B cell (primary cell): ENCODE measurements at regions not wholly inside any gene's neighbourhood (a gene's known extent, or its start where the extent isn't known, plus 50 kb on each side); places are given as distances from the start of the nearest gene placed in this dataset.

ENCODE experiments used
- ATAC-seq: fragments of 200-7000 bp; cut with Tn5 transposase; one replicate; pipeline ENCODE4 v1.10.0; 2021; ENCODE audit warnings: low read depth, mild to moderate bottlenecking, moderate number of reproducible peaks, moderate library complexity
- CTCF ChIA-PET: fragments of 350-600 bp; sonication (Branson Sonifier 250); formaldehyde crosslinking; loops from one replicate; lab custom pipeline; 2021; ENCODE audit warnings: antibody characterized with exemption, inconsistent platforms; lab: Charles Lee
- POLR2A ChIA-PET: fragments of 350-600 bp; sonication (Branson Sonifier 250); formaldehyde crosslinking; loops from one replicate; lab custom pipeline; 2021; ENCODE audit warnings: antibody characterized with exemption; lab: Charles Lee
- DNase-seq: peaks from one replicate; pipeline ENCODE4 v3.0.0; 2013
- H2AFZ ChIP-seq: 2 replicates; pipeline ENCODE4 v1.6.1; 2012; ENCODE audit warnings: mild to moderate bottlenecking, low read depth, low read length; ENCODE audit not compliant: insufficient read depth, poor library complexity, severe bottlenecking
- H3K27ac ChIP-seq, 2 donors: 1 replicate in 1 of 2; 2 replicates in 1 of 2; pipeline ENCODE4 v1.5.1; 2012 to 2013; ENCODE audit warnings: low read length in 2 of 2, mild to moderate bottlenecking in 2 of 2, moderate library complexity in 1 of 2
- H3K27me3 ChIP-seq, 4 experiments: fragments of 200-600 bp in 1 of 4; sonication (generic) in 1 of 4; replicated peaks in 1 of 4; 1 replicate in 2 of 4; 2 replicates in 2 of 4; pipeline versions ENCODE4 v1.6.1 to v1.7.0; 2013 to 2016; ENCODE audit warnings: low read length in 3 of 4, mild to moderate bottlenecking in 2 of 4, mixed read lengths in 1 of 4, moderate library complexity in 1 of 4; ENCODE audit not compliant: insufficient read depth in 4 of 4, control insufficient read depth in 3 of 4; ENCODE audit errors: control extremely low read depth in 1 of 4
- H3K36me3 ChIP-seq, 2 experiments: replicated peaks in 1 of 2; 1 replicate in 1 of 2; 2 replicates in 1 of 2; pipeline versions ENCODE4 v1.6.1 to v1.7.1; 2013; ENCODE audit warnings: low read length in 1 of 2; ENCODE audit not compliant: insufficient read depth in 2 of 2, control insufficient read depth in 1 of 2; ENCODE audit errors: control extremely low read depth in 1 of 2, extremely low read depth in 1 of 2
- H3K4me1 ChIP-seq, 2 donors: fragments of 200-600 bp in 1 of 2; sonication (generic) in 1 of 2; 1 replicate in 1 of 2; 2 replicates in 1 of 2; pipeline versions ENCODE4 v1.5.1 to v1.6.1; 2013 to 2017; ENCODE audit warnings: low read length in 2 of 2; ENCODE audit not compliant: control insufficient read depth in 2 of 2, insufficient read depth in 2 of 2
- H3K4me2 ChIP-seq: replicated peaks from 2 replicates; pipeline ENCODE3; 2012; ENCODE audit warnings: mild to moderate bottlenecking, low read depth, low read length; ENCODE audit not compliant: poor library complexity, severe bottlenecking
- H3K4me3 ChIP-seq, 5 experiments: fragments of 200-600 bp in 1 of 5; sonication (generic) in 1 of 5; 1 replicate in 3 of 5; 2 replicates in 2 of 5; pipeline versions ENCODE4 v1.5.1 to v1.7.0; 2011 to 2016; ENCODE audit warnings: low read length in 4 of 5, mild to moderate bottlenecking in 4 of 5, low read depth in 2 of 5, control low read depth in 1 of 5, moderate library complexity in 1 of 5; ENCODE audit not compliant: insufficient read depth in 1 of 5; ENCODE audit errors: control extremely low read depth in 1 of 5, extremely low read depth in 1 of 5
- H3K79me2 ChIP-seq: fragments of 200-600 bp; sonication (generic); one replicate; pipeline ENCODE4 v1.6.0; 2016; ENCODE audit warnings: low read length; ENCODE audit not compliant: control insufficient read depth, insufficient read depth
- H3K9ac ChIP-seq: fragments of 200-600 bp; sonication (generic); 2 replicates; pipeline ENCODE4 v1.6.1; 2017; ENCODE audit warnings: mild to moderate bottlenecking, low read length, moderate library complexity
- H3K9me3 ChIP-seq, 3 donors: one replicate each; pipeline versions ENCODE4 v1.6.1 to v1.7.1; 2013; ENCODE audit warnings: low read length in 2 of 3; ENCODE audit not compliant: control insufficient read depth in 2 of 3, insufficient read depth in 1 of 3; ENCODE audit errors: control extremely low read depth in 1 of 3
- H4K20me1 ChIP-seq: 2 replicates; pipeline ENCODE4 v1.6.0; 2012; ENCODE audit warnings: mild to moderate bottlenecking, low read length; ENCODE audit not compliant: insufficient read depth, control insufficient read depth, poor library complexity, severe bottlenecking
- H3K27ac Mint-ChIP-seq: one replicate; pipeline ENCODE4 v1.8.0; 2021; ENCODE audit warnings: mixed read lengths
- H3K27me3 Mint-ChIP-seq: one replicate; pipeline ENCODE4 v1.8.0; 2021; ENCODE audit warnings: mixed read lengths
- H3K4me1 Mint-ChIP-seq: one replicate; pipeline ENCODE4 v1.8.0; 2021; ENCODE audit warnings: mixed read lengths
- H3K4me3 Mint-ChIP-seq: one replicate; pipeline ENCODE4 v1.8.0; 2021; ENCODE audit warnings: mixed read lengths
- H3K9me3 Mint-ChIP-seq: one replicate; pipeline ENCODE4 v1.8.0; 2022; ENCODE audit warnings: mixed read lengths; ENCODE audit not compliant: insufficient read depth
- EZH2 ChIP-seq: IDR thresholded peaks from 2 replicates; pipeline ENCODE4 v1.6.1; 2012; ENCODE audit warnings: borderline replicate concordance, low read depth, mild to moderate bottlenecking, moderate library complexity, low read length; ENCODE audit not compliant: insufficient read depth, poor library complexity, severe bottlenecking
- WGBS: methylation state at CpG from one replicate; pipeline ENCODE4 v1.1.5; 2013; ENCODE audit warnings: missing lambda C conversion rate; ENCODE audit not compliant: insufficient coverage; 5-methylcytosine and 5-hydroxymethylcytosine counted together
- intact Hi-C: fragments of 100-400 bp; cut with micrococcal nuclease; formaldehyde crosslinking; loops from one replicate; pipeline ENCODE4 v1.10.0; 2022
- TF ChIP-seq, protein P1 (sequence below): fragments of 200-600 bp; IDR thresholded peaks from one replicate; pipeline ENCODE4 v1.8.0; 2022; ENCODE audit warnings: antibody characterized with exemption, mild to moderate bottlenecking

DNA sequence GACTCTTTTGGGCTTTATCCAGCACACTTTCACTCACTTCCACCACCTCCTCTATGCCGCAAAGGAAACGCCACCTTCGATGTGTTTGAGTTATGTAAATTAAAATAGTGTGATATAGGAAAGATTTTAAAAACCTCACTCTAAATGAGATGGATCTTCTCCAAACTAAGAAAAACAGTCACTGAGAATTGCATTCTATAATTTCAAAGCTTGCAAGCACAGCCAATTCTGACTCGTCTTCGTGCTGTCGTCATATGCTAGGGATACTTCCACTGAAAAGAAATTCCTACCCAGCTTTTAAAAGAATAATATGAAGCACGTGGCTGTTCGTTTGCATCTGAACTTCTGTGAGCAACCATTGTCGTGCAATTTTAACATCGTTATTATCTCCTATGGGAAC, 162.5 kb downstream of the SH3BP4 start:
- ChIA-PET CTCF (interaction anchor here (1.4 to 4.0 kb wide), 3 partner anchors 13 to 566 kb away, joined by 3 to 22 read pairs (median 6); no protein-coding TSS in a partner anchor), POLR2A (no interaction called here)
- H3K4me2 ChIP-seq: no peak overlapping the region
- no peaks in the 10 kb centered on the region for H3K27me3 ChIP-seq
- Mint-ChIP-seq H3K9me3 (no peaks in the 10 kb centered on the region), H3K27me3 (no peaks in the 10 kb centered on the region), H3K27ac (no peak overlapping the region), H3K4me1 (no peaks in the 10 kb centered on the region), H3K4me3 (no peak overlapping the region)
- H3K9ac ChIP-seq: no peak overlapping the region
- no peak overlapping the region for H2AFZ ChIP-seq
- 95% methylated on average over 7 of the region's 10 CpGs for WGBS
- DNase-seq: no peak
- no peaks in the 10 kb centered on the region for H3K79me2 ChIP-seq
- no peaks in the 10 kb centered on the region for H4K20me1 ChIP-seq
- H3K36me3 ChIP-seq: no peaks in the 10 kb centered on the region
- intact Hi-C loops: no loop called here
- peaks cover 0 to 4% (median 0%) of the 10 kb centered on the region in 3 donors for H3K9me3 ChIP-seq
- H3K4me1 ChIP-seq: no peaks in the 10 kb centered on the region
- H3K27ac ChIP-seq: no peak overlapping the region
- ATAC-seq: no peak
- TF ChIP-seq EZH2: no peak
- H3K4me3 ChIP-seq: no peak overlapping the region

DNA sequence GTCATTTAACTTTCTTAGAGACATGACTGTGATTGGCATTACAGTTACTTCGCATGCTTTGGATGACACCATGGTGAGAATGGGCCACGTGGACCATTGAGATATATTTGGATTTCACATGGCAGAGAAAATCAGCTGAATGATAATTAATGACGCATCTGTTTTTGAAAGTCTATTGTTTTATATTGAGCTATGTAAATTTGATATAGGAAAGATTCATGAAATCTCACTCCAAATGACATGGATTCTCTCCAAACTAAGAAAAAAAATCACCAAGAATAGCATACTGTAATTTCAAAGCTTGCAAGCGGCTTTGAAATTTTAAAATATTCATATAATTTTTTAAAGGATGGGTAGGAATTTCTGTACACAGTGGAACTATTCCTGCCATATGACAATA, 163.7 kb downstream of the SH3BP4 start:
- H3K9me3 Mint-ChIP-seq: peaks cover 5% of the 10 kb centered on the region
- no peak for TF ChIP-seq EZH2
- TF ChIP-seq, protein P1, sequence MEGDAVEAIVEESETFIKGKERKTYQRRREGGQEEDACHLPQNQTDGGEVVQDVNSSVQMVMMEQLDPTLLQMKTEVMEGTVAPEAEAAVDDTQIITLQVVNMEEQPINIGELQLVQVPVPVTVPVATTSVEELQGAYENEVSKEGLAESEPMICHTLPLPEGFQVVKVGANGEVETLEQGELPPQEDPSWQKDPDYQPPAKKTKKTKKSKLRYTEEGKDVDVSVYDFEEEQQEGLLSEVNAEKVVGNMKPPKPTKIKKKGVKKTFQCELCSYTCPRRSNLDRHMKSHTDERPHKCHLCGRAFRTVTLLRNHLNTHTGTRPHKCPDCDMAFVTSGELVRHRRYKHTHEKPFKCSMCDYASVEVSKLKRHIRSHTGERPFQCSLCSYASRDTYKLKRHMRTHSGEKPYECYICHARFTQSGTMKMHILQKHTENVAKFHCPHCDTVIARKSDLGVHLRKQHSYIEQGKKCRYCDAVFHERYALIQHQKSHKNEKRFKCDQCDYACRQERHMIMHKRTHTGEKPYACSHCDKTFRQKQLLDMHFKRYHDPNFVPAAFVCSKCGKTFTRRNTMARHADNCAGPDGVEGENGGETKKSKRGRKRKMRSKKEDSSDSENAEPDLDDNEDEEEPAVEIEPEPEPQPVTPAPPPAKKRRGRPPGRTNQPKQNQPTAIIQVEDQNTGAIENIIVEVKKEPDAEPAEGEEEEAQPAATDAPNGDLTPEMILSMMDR: no peak
- POLR2A ChIA-PET: no interaction called here
- H3K27me3 Mint-ChIP-seq: no peaks in the 10 kb centered on the region
- ATAC-seq (no peak), DNase-seq (no peak)
- no peak overlapping the region for H3K27ac Mint-ChIP-seq
- no peak overlapping the region for H3K4me3 Mint-ChIP-seq
- H3K79me2 ChIP-seq: no peaks in the 10 kb centered on the region
- CTCF ChIA-PET: interaction anchor here (0.7 to 4.3 kb wide), 7 partner anchors 8 to 568 kb away, joined by 3 to 76 read pairs (median 6); no protein-coding TSS in a partner anchor
- no peak overlapping the region for H3K4me3 ChIP-seq
- peaks cover 0 to 4% (median 0%) of the 10 kb centered on the region in 3 donors for H3K9me3 ChIP-seq
- no peaks in the 10 kb centered on the region for H3K36me3 ChIP-seq
- no peaks in the 10 kb centered on the region for H4K20me1 ChIP-seq
- no peaks in the 10 kb centered on the region for H3K4me1 ChIP-seq
- intact Hi-C loops: no loop called here
- H3K9ac ChIP-seq: no peak overlapping the region
- H3K27me3 ChIP-seq: no peaks in the 10 kb centered on the region
- no peaks in the 10 kb centered on the region for H3K4me1 Mint-ChIP-seq
- no peak overlapping the region for H3K4me2 ChIP-seq
- no peak overlapping the region for H3K27ac ChIP-seq
- no peak overlapping the region for H2AFZ ChIP-seq
- 84% methylated on average over 2 of the region's 4 CpGs for WGBS
